ENCODE measurements at regions not wholly inside any gene's neighbourhood (a gene's known extent, or its start where the extent isn't known, plus 50 kb on each side); places are given as distances from the start of the nearest gene placed in this dataset.

DNA sequence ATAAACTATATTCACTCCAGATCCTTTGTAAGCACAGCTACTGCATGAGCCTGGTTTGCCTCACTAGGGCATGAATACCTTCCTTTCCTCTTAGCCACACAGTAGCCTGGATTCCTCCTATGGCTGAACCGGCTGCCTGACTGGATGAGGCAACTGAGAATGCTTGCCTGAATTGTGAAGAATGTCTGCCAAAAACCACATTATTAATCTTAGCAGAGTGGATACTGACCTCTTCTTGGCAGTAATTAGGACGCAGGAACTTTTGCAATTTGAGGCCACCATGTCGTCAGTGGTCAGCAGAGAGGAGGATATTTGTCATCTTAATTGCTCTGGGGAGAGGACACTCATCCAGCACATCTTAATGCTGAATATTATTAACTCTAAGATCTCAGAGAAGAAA lies 651.8 kb upstream of the GOT2 start:
- Histone ChIP-seq H3K9me3 (peaks cover 0 to 4% (median 0%) of the 10 kb centered on the region in 8 donors), H3K27ac (peak overlapping the region in 5 of 8 donors; percentile 17 to 53 (median 38)), H3K4me1 (peaks cover 0 to 4% (median 0%) of the 10 kb centered on the region in 6 donors), H3K36me3 (no peaks in the 10 kb centered on the region), H3K4me3 (no peak overlapping the region), H3K27me3 (replicated peaks in 1 of 7) (no peaks in the 10 kb centered on the region)
- WGBS, 5 donors: 62 to 75% (median 69%) methylated on average over 3 of the region's 3 CpGs
- TF ChIP-seq POLR2A (IDR thresholded peaks at IDR 0.05) (no peak), POLR2AphosphoS5 (IDR thresholded peaks at IDR 0.05) (peak in 1 of 3 donors; percentile 61)
- TF ChIP-seq, protein P1, sequence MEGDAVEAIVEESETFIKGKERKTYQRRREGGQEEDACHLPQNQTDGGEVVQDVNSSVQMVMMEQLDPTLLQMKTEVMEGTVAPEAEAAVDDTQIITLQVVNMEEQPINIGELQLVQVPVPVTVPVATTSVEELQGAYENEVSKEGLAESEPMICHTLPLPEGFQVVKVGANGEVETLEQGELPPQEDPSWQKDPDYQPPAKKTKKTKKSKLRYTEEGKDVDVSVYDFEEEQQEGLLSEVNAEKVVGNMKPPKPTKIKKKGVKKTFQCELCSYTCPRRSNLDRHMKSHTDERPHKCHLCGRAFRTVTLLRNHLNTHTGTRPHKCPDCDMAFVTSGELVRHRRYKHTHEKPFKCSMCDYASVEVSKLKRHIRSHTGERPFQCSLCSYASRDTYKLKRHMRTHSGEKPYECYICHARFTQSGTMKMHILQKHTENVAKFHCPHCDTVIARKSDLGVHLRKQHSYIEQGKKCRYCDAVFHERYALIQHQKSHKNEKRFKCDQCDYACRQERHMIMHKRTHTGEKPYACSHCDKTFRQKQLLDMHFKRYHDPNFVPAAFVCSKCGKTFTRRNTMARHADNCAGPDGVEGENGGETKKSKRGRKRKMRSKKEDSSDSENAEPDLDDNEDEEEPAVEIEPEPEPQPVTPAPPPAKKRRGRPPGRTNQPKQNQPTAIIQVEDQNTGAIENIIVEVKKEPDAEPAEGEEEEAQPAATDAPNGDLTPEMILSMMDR (IDR thresholded peaks at IDR 0.05 in 8 of 11, conservative IDR thresholded peaks at IDR 0.05 in 3 of 11): no peak
- DNase-seq: no peak
- intact Hi-C loops (cut with DNase I; ENCODE audit: low total_unique reads): no loop called here

DNA sequence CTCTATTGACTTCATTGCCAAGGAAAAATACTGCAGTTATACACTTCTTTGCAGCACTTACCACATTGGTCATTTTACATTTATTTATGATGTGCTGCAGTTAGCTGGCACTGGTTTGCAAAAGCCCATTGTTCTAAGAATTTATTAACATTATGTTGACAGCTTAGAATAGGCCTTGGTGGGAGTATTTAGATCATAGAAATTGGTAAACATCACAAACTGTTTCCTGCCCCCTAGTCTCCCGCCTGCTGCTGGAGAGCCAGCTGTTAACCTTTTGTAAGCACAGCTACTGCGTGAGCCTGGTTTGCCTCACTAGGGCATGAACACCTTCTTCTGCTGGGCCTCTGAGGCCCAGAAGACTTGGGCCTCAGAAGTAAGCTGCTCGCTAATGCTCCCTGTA lies 651.4 kb upstream of the GOT2 start:
- intact Hi-C loops (cut with DNase I; ENCODE audit: low total_unique reads): no loop called here

DNA sequence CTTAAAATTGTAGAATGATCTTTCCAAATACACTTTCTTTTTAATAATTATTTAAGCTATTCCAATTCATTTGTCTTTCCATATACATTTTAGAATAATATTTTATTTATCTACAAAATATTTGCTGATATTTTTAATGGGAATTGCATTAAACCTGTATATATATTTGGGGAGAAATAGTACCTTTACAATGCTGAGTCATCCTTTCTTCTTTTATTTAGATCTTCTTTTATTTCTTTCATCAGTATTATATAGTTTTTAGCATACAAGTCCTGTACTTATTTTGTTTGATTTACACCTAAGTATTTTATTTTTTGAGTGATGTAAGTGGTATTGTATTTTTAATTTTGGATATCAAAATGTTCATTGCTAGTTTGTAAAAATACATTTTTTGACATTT lies 639.5 kb upstream of the GOT2 start:
- H3K27ac ChIP-seq: no peak overlapping the region
- no peak overlapping the region for H3K4me3 ChIP-seq
- H3K9me3 ChIP-seq: no peaks in the 10 kb centered on the region
- TF ChIP-seq POLR2AphosphoS5 (IDR thresholded peaks at IDR 0.05) (no peak), POLR2A (IDR thresholded peaks at IDR 0.05) (no peak)
- TF ChIP-seq, protein P1 (IDR thresholded peaks at IDR 0.05 in 8 of 11, conservative IDR thresholded peaks at IDR 0.05 in 3 of 11): no peak
- no peaks in the 10 kb centered on the region for H3K27me3 ChIP-seq (replicated peaks in 1 of 7)
- no peaks in the 10 kb centered on the region for H3K4me1 ChIP-seq
- DNase-seq: no peak
- H3K36me3 ChIP-seq: no peaks in the 10 kb centered on the region
- intact Hi-C loops (cut with DNase I; ENCODE audit: low total_unique reads): no loop called here

More for the DNA sequence above, 651.4 kb upstream of the GOT2 start:
- 67 to 88% (median 74%) methylated on average over 3 of the region's 3 CpGs for WGBS, 5 donors
- no peaks in the 10 kb centered on the region for H3K27me3 ChIP-seq (replicated peaks in 1 of 7)
- no peaks in the 10 kb centered on the region for H3K36me3 ChIP-seq
- DNase-seq: no peak
- peaks cover 0 to 4% (median 0%) of the 10 kb centered on the region in 6 donors for H3K4me1 ChIP-seq
- TF ChIP-seq, protein P1 (IDR thresholded peaks at IDR 0.05 in 8 of 11, conservative IDR thresholded peaks at IDR 0.05 in 3 of 11): no peak
- TF ChIP-seq POLR2AphosphoS5 (IDR thresholded peaks at IDR 0.05) (no peak), POLR2A (IDR thresholded peaks at IDR 0.05) (no peak)
- H3K27ac ChIP-seq: peak overlapping the region in 5 of 8 donors; percentile 17 to 53 (median 38)
- peaks cover 0 to 4% (median 0%) of the 10 kb centered on the region in 8 donors for H3K9me3 ChIP-seq
- no peak overlapping the region for H3K4me3 ChIP-seq

DNA sequence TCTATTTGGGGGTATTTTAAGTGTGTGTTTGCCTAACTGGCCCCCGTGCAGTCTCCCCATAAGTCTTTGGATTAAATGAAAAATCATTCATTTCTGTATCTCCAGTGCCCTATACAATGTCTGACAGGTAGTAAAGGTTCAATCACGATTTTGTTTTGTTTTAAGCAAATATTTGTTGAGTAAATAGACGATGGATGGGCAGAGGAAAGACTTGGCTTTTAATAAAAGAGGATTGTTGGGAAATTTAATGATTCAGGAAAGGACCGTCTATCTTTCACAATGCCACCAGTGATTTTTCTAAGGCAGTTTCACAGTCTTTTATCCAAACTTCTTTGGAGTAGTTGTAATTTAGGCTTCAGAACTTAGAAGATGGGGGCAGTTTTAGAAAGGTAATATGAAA lies 636.6 kb upstream of the GOT2 start:
- no peak for TF ChIP-seq POLR2A (IDR thresholded peaks at IDR 0.05)
- TF ChIP-seq, protein P1 (IDR thresholded peaks at IDR 0.05 in 8 of 11, conservative IDR thresholded peaks at IDR 0.05 in 3 of 11): no peak
- intact Hi-C loops (cut with DNase I; ENCODE audit: low total_unique reads): no loop called here
- H3K9me3 ChIP-seq: peaks cover 0 to 3% (median 0%) of the 10 kb centered on the region in 8 donors
- H3K27me3 ChIP-seq (replicated peaks in 1 of 7): no peaks in the 10 kb centered on the region
- WGBS, 5 donors: 77 to 86% (median 81%) methylated on average over 4 of the region's 4 CpGs
- no peak for DNase-seq
- H3K27ac ChIP-seq: no peak overlapping the region
- H3K4me3 ChIP-seq: no peak overlapping the region
- no peaks in the 10 kb centered on the region for H3K36me3 ChIP-seq
- no peaks in the 10 kb centered on the region for H3K4me1 ChIP-seq
